Neuron (in vitro differentiated cells): ENCODE measurements at regions not wholly inside any gene's neighbourhood (a gene's known extent, or its start where the extent isn't known, plus 50 kb on each side); places are given as distances from the start of the nearest gene placed in this dataset.

Source experiments
- H2AFZ ChIP-seq: one replicate; pipeline ENCODE4 v1.6.1; 2013; ENCODE audit warnings: low read depth, mild to moderate bottlenecking, inconsistent platforms, low read length, moderate library complexity
- H3K27me3 ChIP-seq: one replicate; pipeline ENCODE4 v1.6.1; 2013; ENCODE audit warnings: low read length; ENCODE audit not compliant: insufficient read depth
- H3K36me3 ChIP-seq: one replicate; pipeline ENCODE4 v1.6.1; 2013; ENCODE audit warnings: low read length; ENCODE audit not compliant: insufficient read depth
- H3K4me1 ChIP-seq: one replicate; pipeline ENCODE4 v1.6.1; 2013; ENCODE audit warnings: low read length; ENCODE audit not compliant: insufficient read depth
- H3K4me3 ChIP-seq: 2 replicates; pipeline ENCODE4 v1.5.1; 2013; ENCODE audit warnings: mild to moderate bottlenecking, low read length, moderate library complexity
- H3K9me3 ChIP-seq: one replicate; pipeline ENCODE4 v1.6.1; 2013; ENCODE audit warnings: low read length

- Histone ChIP-seq H3K27me3 (no peaks in the 10 kb centered on the region), H3K4me3 (no peak overlapping the region), H3K9me3 (no peaks in the 10 kb centered on the region), H3K4me1 (no peaks in the 10 kb centered on the region), H3K36me3 (no peaks in the 10 kb centered on the region), H2AFZ (no peak overlapping the region)
Observed at GRCh38 chr3:16060358-16060852, 114.1 kb upstream of the GALNT15 start.

DNA sequence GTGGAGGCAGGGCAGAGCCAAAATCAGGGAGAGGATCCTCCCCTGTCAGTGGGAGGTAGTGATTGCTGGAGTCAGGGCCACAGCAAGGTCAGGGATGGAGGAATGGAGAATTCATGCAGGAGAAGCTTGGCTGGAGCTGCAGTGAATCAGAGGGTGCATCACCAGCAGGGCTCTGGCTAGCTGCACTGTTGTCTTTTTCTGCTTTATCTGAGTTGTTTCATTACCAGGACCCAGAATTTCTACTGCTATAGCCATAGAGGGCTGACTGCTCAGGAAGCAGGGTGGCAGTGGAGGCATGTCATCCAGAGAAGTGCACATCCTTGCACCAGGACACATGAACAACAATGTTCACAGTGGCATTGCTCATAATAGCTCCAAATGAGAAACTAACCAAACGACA is 113.5 kb upstream of the GALNT15 start:
- peaks cover 3% of the 10 kb centered on the region for H3K4me1 ChIP-seq
- no peak overlapping the region for H2AFZ ChIP-seq
- H3K27me3 ChIP-seq: no peaks in the 10 kb centered on the region
- H3K9me3 ChIP-seq: no peaks in the 10 kb centered on the region
- no peaks in the 10 kb centered on the region for H3K36me3 ChIP-seq
- no peak overlapping the region for H3K4me3 ChIP-seq

DNA sequence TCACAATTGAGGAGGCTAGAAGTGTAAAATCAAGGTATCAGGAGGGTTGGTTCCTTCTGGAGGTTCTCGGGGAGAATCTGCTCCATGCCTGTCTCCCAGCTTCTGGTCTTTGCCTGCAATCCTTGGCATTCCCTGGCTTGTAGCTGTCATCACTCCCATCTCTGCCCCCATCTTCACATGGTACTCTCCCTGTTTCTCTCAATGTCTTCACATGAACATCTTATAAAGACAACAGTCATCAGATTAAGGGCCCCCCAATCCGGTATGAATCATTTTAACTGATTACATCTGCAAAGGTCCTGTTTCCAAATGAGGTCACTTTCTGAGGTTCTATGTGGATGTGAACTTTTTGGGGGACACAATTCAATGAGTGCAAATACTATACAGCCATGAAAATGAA is 113.0 kb upstream of the GALNT15 start:
- H3K4me1 ChIP-seq: peaks cover 3% of the 10 kb centered on the region
- H3K36me3 ChIP-seq: no peaks in the 10 kb centered on the region
- H3K4me3 ChIP-seq: no peak overlapping the region
- H3K27me3 ChIP-seq: no peaks in the 10 kb centered on the region
- no peaks in the 10 kb centered on the region for H3K9me3 ChIP-seq
- no peak overlapping the region for H2AFZ ChIP-seq

DNA sequence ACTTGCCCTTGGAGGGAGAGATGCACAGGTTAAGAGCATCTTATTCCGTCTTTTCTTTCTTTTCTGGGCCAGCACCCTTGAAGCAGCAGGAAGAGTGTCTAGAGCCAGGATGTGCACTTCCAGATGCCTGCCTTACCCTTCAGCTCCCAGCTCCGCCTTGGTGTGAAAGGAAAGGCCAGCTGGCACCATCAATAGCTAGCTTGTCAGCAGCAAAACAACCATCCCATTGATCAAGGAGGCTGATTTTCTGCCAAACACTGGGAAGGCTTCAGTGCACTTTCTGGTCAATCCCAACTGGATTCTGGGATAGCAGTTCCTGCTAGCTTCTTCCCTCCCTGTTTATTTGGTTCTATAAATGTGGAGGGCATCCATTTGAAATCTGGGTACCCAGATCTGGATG is 110.9 kb upstream of the GALNT15 start:
- H3K36me3 ChIP-seq: no peaks in the 10 kb centered on the region
- H2AFZ ChIP-seq: no peak overlapping the region
- peaks cover 3% of the 10 kb centered on the region for H3K4me1 ChIP-seq
- no peaks in the 10 kb centered on the region for H3K27me3 ChIP-seq
- H3K9me3 ChIP-seq: no peaks in the 10 kb centered on the region
- no peak overlapping the region for H3K4me3 ChIP-seq

- peaks cover 3% of the 10 kb centered on the region for H3K4me1 ChIP-seq
- no peak overlapping the region for H2AFZ ChIP-seq
- H3K36me3 ChIP-seq: no peaks in the 10 kb centered on the region
- H3K9me3 ChIP-seq: no peaks in the 10 kb centered on the region
- no peak overlapping the region for H3K4me3 ChIP-seq
- H3K27me3 ChIP-seq: no peaks in the 10 kb centered on the region
Observed at GRCh38 chr3:16064642-16065414, 109.7 kb upstream of the GALNT15 start.

- Histone ChIP-seq H3K27me3 (no peaks in the 10 kb centered on the region), H3K9me3 (no peaks in the 10 kb centered on the region), H3K4me1 (peaks cover 3% of the 10 kb centered on the region), H3K36me3 (no peaks in the 10 kb centered on the region), H3K4me3 (no peak overlapping the region), H2AFZ (no peak overlapping the region)
Observed at GRCh38 chr3:16066545-16066944, 107.9 kb upstream of the GALNT15 start.

- H3K9me3 ChIP-seq: no peaks in the 10 kb centered on the region
- no peak overlapping the region for H2AFZ ChIP-seq
- no peaks in the 10 kb centered on the region for H3K27me3 ChIP-seq
- no peaks in the 10 kb centered on the region for H3K36me3 ChIP-seq
- no peak overlapping the region for H3K4me3 ChIP-seq
- peaks cover 3% of the 10 kb centered on the region for H3K4me1 ChIP-seq
Observed at GRCh38 chr3:16066975-16067374, 107.5 kb upstream of the GALNT15 start.

DNA sequence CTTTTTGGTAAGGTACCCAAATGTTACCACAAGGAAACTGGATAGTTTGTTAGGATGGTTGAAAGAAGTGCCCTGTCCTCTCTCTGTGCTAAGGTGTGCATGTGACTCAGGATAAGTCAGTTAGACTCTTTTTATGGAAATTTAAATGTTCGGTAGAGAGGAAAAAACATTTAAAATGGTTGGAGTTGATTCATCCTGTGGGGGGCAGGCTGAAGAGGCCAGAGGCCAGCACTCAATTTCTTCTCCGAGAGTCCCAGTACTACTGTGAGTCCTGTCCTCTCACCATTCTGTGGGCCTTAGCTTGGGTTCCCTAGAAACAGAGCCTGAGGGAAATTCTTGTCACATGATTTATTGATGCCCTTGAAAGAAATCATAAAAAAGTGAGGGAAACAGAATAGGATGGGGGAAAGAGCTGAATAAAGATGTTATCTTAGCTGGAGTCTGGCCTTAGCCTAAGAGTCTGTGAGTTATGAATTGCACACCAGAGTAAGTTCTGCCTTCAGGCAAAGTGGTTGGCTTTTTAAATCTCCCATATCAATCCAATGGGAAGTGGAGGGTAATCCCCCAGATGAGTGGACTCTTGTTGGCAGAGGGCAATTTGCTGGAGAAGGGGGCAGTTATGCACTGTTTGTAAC is 106.5 kb upstream of the GALNT15 start:
- Histone ChIP-seq H2AFZ (no peak overlapping the region), H3K36me3 (no peaks in the 10 kb centered on the region), H3K9me3 (no peaks in the 10 kb centered on the region), H3K4me1 (peaks cover 3% of the 10 kb centered on the region), H3K27me3 (no peaks in the 10 kb centered on the region), H3K4me3 (no peak overlapping the region)

DNA sequence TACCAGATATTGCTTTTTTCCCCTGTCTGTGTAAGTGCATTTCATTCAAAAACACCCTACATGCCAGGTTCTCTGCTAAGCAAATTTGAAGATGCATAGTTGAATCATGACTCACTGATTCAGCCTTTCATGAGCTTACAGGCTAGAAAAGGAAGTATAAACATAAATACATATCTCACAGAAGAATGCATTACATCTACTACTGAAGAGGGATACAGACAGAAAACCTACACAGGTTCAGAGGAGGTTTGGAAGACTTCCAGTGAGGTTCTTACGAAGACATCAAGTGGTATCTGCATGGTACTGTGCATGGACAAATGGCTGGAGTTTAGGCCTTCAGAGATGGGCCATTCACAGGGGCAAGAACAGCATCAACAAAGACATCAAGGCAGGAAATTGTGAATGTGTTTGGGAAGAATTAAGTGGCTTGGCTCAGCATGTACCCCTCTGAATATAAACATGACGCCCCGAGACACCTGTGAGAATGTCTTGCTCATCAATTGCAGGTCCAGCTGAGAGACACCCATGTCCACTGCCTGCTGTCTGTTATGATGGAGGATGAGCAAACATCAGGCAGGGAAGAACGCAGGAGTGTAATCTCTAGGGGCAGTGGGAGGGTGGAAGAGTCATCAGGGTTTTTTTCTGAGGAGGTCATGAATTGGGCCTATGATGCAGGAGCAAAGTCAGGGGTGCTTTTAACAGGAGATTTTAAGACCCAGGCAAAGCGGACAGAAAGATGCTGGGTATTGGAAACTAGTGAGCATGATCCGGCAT is 105.1 kb upstream of the GALNT15 start:
- Histone ChIP-seq H3K4me1 (peaks cover 3% of the 10 kb centered on the region), H2AFZ (no peak overlapping the region), H3K27me3 (no peaks in the 10 kb centered on the region), H3K36me3 (no peaks in the 10 kb centered on the region), H3K4me3 (no peak overlapping the region), H3K9me3 (no peaks in the 10 kb centered on the region)

DNA sequence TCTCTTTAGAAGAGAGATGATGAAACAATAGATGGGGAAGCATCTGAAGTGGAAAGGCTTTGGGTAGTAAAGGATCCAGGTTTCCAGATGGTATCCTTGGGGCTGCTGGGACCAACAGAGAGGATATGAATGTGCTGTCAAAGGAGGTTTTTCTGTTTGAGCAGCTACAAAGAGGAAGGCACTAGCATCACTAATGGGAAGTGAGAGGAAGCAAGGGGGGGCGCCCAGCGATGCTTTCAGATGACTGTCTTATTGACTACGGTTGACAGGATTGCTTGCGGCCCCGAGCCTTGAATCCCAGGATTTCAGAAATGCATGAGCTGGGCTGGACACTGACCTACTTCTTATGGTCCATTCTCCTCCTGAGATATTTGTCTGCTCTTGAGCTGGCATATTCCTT is 103.8 kb upstream of the GALNT15 start:
- H3K27me3 ChIP-seq: no peaks in the 10 kb centered on the region
- H3K4me1 ChIP-seq: peaks cover 3% of the 10 kb centered on the region
- H3K36me3 ChIP-seq: no peaks in the 10 kb centered on the region
- H2AFZ ChIP-seq: no peak overlapping the region
- no peak overlapping the region for H3K4me3 ChIP-seq
- H3K9me3 ChIP-seq: no peaks in the 10 kb centered on the region

DNA sequence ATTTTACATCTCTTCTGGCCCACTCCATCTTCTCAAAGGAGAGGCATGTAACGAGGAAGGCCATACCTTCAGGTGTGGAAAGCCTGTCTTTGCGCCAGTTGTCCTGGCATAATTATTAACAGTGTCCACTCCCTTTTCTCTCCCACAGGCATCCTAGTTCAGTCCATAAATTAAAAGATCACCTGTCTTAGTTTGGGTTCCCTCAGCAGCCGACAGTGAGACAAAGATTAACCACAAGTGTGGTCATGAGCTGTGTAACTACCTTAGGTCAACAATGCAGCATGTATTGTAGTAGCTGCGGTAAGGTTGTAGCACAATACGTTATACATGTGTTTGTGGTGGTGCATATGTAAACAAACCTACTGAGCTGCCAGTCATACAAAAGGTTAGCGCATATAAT is 103.3 kb upstream of the GALNT15 start:
- no peaks in the 10 kb centered on the region for H3K9me3 ChIP-seq
- H3K4me3 ChIP-seq: no peak overlapping the region
- H3K36me3 ChIP-seq: no peaks in the 10 kb centered on the region
- no peaks in the 10 kb centered on the region for H3K27me3 ChIP-seq
- H2AFZ ChIP-seq: no peak overlapping the region
- no peaks in the 10 kb centered on the region for H3K4me1 ChIP-seq

- no peak overlapping the region for H3K4me3 ChIP-seq
- no peaks in the 10 kb centered on the region for H3K4me1 ChIP-seq
- no peaks in the 10 kb centered on the region for H3K36me3 ChIP-seq
- H2AFZ ChIP-seq: no peak overlapping the region
- no peaks in the 10 kb centered on the region for H3K27me3 ChIP-seq
- H3K9me3 ChIP-seq: no peaks in the 10 kb centered on the region
Observed at GRCh38 chr3:16072420-16073110, 101.9 kb upstream of the GALNT15 start.

DNA sequence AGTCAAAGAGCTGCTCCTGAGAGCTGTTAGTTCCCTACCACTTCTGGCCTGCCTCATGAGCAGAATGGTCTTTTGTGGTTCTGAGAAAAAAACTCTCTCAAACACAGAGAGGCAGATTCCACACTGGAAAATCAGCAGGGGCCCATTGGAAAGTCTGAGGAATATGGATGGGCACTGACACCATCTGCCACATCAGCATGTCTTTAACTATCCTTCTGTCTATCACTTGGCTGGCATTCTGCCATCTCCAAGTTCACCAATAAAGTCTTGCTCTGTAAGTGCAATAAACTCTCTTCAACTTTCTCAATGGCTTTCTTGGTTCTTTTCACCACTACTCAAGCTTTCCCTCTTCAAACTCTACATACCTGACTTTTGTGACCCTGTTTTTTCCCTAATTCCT is 101.3 kb upstream of the GALNT15 start:
- Histone ChIP-seq H2AFZ (no peak overlapping the region), H3K36me3 (no peaks in the 10 kb centered on the region), H3K9me3 (no peaks in the 10 kb centered on the region), H3K27me3 (no peaks in the 10 kb centered on the region), H3K4me1 (no peaks in the 10 kb centered on the region), H3K4me3 (no peak overlapping the region)
